ENCODE measurements at regions not wholly inside any gene's neighbourhood (a gene's known extent, or its start where the extent isn't known, plus 50 kb on each side); places are given as distances from the start of the nearest gene placed in this dataset.

DNA sequence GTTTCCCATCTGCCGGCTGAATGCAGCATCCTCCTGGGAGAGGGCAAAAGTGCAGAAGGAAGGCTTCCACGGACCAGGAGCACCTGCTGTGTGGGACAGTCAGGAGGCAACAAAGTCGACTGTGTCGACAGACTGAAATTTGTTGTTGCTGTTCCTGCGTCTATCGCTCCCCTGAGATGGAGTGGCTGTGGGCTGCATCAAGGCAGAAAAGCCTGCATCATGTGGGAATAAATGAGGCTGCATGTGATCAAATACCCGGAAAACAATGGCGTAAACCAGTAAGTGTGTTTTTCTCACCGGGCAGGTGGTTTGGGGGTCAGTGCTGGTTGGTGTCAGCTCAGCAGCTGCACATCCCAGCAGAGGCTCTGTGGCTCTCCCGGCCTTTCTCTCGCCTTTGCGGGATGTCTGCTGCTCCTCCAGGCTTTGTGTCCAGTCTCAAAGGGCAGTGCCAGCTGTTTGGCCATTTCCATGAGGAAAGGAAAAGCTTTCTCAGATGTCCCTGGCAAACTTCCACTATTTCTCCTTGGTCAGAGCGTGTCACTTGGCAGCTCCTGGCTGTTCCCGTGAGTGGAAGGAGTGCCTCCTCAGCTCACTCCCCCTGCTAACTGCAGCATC, 262.4 kb downstream of the NDUFA10 start:
- DNase-seq (ENCODE audit: low read depth): no peak

DNA sequence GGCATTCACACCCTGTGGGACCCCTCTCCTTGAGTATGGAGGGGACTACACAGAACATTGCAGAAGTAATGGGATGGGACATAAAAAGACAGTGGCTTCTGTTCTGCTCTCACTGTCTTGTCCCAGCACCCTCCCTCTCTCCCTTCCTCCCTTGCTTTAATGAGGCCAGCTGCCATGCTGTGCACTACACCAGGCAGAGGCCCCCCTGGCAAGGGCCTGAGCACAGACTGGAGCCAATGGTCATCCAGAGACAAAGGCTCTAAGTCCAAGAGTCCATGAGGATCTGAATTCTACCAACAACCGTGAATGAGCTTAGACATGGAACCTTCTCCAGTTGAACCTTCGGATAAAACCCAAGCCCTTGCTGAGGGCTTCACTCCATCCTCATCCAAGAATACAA, 263.0 kb downstream of the NDUFA10 start:
- DNase-seq (ENCODE audit: low read depth): no peak

DNA sequence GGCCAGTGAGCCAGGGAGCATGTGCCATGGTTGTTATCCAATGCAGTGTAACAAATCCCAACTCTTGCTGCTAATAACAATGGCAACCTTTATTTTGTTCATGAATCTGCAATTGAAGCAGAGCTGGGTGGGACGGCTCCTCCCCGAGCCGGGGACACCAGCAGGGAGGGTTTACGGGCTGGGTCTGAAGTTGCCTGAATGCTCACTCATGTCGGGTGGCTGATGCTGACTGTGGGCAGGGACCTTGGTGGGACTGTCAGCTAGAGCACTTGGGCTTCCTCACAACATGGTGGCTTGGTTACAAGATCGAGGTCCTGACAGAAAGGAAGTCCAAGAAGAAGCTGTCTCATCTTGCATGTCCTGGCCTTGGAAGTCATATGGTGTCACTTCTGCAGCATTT, 264.5 kb downstream of the NDUFA10 start:
- no peak for DNase-seq (ENCODE audit: low read depth)

DNA sequence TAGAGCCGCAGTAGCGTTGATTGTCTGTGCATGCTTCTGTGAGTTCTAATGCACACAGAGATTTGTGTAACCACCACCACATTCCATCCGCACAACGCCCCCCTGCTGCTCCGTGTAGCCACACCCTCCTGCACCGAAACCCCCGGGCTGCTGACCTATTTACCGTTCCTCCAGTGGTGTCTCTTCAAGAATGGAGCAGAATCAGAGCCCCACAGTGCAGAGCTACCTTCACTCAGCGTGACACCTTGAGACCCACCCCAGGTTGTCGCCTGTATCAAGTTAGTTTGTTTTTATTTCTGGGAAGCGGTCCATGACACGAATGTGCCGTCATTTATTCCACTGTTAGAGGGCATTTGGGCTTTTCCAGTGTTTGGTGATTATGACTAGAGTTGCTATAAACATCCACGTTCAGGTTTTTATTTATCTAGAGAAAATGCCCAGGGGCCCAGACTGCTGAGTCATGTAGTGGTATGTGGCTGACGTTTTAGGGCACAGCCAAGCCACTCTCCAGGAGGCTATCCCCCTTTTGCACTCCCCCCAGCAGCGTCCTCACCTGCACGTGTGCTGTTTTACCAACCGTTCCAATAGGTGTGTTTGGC, 266.8 kb downstream of the NDUFA10 start:
- DNase-seq (ENCODE audit: low read depth): no peak

DNA sequence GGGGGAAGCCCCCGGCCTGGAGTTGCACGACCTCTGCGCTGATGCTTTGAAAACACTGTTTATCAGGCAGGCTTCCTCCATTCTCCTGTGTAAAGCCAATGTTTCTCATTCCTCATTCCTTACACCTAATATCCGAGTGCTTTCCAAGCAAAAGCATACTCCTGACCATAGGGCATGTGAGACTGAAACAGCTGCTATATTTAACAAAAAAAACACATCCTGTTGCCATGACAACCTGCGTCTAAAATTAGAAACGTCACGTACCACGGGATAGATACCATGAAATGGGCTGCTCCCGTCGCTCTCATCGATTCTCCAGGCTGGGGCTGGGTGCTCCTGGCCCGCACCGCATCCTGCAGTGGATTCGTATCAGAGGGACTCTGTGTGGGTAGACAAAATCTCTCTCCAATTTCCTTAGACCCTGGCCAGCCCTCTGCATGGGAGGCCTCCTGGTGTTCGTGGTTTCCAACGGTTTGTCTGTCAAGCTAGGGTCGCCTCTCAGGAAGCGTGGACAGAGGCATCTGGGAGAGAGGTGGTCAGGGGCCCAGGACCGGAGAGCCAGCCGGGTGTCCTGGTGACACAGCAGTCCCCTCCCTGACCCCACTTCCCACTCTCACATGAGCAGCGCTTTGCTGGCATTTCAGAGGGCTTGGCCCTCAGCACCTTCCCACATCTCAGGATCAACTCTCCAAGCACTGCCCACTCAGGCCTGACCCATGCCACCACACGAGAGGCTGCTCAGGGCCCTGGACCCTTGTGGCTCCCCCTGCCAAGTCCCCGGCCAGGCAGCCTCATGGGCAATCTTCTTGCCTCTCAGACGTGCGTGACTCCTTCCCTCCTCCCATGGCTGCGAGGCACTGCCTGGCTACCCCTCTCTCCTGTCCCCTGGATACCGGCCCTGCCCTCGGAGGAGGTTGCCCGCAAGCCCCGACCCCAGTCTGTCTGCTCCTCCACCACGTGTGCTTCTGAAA, 268.1 kb downstream of the NDUFA10 start:
- no peak for DNase-seq (ENCODE audit: low read depth)

DNA sequence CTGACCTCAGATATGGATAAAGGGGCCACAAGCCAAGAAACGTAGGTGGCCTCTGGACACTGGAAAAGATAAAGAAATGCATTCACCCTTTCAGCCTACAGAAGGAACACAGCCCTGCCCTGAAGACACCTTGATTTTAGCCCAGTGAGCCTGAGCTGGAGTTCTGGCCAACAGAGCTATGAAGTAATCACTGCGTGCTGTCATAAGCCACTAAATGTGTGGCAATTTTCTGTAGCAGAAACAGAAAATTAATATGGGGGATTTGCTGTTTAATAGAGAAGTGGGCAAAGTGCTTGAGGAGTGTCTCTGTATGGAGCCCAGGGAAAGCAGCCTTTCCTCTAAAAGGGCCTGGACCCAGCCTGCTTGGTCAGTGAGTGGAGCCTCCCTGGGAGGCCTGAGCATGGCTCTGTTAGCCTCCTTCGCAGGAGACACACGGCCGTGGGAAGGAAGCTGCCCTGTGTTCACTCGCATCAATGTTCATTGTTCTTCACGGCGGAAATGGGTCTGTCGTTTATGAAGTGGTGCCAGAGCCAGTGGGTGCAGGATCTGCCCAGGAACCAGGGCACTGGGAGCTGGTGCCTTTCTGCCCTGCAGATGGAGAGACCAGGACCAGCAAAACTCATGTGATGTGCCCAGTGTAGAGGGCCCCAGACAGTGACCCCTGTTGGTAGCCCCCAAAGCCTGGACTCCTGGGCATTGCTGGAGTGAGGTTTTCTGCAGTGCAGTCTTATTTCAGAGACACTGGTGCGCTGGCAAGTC, 268.9 kb downstream of the NDUFA10 start:
- no peak for DNase-seq (ENCODE audit: low read depth)

DNA sequence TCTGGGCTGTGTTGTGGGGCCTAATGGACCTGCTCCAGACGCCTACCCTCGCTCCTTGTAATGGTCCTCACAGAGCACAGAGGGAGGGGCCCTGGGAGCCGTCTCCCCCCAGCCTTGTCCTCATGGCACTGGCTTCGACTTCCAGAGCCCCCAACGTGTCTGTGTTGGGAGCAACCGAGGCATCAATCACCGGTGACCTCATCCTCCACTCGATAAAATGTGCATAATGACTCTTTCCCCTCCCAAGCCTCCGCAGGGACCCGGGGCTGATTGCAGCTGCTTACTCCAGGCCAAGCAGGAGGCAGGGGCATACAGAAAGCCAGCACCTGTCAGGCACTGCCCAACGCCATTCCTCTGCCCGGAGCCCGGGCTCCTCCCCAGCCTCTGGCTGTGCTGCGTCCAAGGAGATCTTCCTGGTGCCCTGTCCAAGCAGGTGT, 271.7 kb downstream of the NDUFA10 start:
- DNase-seq (ENCODE audit: low read depth): no peak

DNA sequence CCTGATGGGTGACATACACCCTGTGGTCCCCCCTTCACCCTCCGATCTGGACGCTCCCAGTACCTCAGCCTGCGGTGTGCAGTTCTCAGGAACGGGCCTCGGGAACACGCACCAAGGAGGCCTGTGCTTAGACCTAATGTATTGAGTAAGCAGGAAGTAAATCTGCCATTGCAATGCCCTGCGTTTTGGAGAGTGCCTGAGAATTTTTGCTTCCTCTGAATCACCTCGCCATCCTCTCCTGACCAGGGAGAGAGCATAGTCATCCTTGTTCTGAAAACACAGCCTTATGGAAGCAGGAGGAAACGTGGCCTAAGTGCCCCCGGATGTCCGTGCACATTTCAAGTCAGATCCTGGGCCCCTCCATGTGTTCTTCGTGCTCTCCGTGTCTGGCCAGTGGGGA, 272.2 kb downstream of the NDUFA10 start:
- DNase-seq (ENCODE audit: low read depth): no peak

DNA sequence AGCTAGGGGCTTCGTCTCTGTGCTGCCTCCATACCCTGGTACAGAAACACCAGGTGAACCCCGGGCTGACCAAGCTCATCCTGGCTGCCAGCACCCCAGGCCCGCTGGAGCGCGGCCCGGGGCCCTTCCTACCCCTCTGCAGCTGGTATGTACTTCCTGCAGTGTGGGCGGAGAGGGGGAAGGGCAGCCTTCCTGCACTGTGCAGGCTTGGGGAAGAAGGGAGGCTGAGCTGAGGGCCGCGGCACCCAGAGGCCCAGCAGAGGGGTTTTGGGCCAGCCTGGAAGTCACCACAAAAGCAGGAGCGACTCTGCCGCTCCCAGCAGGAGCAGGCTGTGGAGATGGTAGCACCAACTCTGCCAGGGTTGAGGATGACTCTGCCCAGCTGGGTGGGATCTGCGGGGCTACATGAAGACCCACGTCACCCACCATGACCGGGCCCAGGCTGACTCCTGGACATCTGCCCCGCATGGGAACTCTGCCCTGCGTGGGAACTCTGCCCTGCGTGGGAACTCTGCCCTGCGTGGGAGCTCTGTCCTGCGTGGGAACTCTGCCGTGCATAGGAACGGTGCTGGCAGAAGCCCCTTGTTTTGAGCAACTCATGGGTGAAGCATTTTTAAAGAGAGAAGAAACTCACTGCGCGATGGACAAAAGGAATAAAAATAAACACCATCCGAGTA, 273.3 kb downstream of the NDUFA10 start:
- peak; percentile 24 for DNase-seq (ENCODE audit: low read depth)

DNA sequence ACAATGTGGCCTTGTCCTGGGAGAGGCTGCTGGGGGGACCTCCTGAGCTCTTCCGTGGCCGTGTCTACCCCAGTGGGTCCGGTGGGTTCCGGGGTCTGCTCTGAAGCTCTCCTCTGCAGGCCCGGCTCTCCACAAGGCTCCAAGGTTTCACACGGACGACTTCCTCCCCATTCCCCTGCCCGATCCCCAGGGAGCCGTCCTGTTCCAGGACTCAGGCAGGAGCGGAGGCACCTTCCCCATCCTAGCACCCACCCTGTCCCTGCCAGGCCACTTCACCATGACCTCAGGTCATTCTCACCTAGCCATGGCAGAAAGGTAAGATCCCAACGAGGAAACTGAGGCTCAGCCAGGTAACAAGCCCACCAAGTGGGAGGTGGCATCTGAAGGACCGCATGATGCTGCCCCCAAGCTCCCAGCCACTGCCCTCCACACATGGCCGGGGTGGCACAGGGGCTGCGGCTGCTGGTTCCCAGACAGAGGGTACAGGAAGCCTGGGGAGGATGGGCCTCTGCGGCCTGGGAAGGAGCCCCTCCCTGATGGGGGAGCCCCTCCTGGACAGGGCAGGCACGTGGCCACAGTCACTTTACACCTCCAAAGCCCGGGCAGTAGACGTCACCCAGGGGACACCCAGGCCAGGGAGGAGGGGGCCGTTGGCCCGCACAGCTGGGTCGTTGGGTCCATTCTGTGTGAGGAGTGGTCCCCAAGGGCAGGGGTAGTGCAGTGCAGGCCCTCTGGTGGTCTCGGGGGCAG, 274.0 kb downstream of the NDUFA10 start:
- DNase-seq (ENCODE audit: low read depth): no peak

DNA sequence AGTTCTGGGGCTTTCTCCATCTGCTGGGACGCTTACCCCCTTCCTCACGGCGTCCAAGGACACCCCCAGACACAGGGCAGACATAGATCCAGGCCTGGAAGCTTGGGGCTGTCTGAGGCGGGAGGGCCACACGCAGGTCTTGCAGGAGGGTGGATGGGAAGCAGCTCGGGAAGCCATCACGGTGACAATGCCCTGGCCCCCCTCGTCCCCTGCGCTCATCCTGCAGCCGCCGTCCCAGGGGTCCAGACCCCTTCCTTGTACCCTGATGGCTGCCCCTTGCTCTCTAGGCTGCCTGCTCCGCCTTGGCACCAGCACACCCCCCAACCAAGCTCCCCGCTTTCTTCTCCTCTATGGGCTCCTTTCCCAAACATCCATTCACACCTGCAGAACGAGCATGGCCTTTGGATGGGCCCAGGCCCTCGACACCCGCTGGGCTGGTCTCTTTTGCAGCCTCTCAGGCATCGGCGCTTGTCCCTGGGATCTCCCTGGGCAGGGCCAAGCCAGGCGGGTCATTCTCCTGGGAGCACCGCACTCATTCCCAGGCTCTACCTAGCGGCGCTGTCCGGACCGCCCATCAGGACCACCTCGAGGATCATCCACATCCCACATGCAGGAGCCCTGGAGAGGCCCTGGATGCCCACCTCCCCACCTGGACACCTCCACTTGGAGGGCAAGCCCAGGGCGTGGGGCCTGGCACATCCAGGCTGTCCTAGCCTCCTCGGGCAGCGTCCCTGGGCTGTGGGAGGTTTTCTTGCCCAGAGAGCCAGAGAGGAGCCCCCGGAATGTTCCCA, 274.9 kb downstream of the NDUFA10 start:
- no peak for DNase-seq (ENCODE audit: low read depth)

DNA sequence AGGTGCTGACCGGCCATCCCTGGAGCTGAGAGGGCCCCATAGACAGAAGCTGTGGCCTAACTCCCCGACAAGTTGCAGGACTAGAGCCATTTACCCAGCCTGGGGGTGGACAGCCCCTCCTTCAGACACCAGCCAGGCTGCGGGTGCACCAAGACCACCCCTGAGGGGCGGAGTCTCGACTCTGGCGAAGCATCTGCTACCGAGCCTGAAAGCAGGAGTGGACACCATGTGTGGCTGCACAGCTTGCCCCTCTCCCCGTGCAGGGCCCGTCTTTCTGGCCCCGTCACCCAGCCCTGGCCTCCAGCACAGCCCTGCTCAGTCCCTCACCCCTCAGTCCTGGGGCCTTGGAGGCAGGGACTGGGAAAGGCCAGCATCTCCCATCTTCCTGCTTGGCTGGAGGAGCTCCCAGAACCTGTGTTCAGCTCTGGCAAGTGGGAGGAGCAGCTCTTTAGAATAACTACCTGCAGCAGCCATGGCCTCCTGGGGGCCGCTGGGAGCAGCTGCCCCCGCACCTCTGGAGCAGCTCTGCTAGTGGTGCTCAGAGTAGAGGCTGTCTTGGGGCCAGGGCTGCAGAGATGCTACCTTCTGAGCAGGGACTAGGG, 275.8 kb downstream of the NDUFA10 start:
- DNase-seq (ENCODE audit: low read depth): no peak

DNA sequence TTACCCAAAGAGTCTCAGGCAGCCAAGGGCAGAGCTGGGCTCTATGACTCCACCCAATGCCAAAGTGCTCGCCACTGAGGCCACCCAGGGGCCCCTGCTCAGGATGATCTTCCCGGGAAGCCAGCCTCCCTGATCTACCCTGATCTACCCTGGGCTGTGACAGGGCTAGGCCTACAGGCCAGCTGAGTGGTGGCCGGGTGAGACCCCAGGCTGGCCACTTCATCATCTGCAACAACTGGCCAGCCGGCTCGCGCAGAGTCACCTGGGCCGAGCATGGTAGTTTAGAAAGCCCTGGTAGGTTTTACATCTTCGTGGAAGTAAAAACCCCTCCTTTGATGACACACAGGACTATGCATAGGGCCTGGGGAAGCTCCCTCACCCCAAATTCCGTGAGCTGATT, 276.3 kb downstream of the NDUFA10 start:
- no peak for DNase-seq (ENCODE audit: low read depth)

DNA sequence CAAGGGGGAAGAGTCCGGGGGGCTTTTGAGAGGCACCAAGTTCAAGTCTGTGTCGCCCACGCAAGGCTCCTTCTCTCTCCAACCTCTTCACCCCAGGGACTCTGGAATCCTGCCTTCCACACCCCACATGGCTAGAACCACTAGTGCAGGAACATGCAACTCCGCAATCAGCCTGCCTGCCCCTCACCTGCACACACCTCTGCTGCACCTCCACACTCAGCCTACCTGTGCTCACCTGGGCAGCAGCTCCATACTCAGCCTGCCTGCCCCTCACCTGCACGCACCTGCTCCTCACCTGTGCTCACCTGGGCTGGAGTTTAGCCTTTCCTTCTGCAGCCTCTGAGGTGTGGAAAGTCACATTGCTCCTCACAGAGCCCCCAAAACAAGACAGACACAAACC, 277.4 kb downstream of the NDUFA10 start:
- DNase-seq (ENCODE audit: low read depth): no peak

DNA sequence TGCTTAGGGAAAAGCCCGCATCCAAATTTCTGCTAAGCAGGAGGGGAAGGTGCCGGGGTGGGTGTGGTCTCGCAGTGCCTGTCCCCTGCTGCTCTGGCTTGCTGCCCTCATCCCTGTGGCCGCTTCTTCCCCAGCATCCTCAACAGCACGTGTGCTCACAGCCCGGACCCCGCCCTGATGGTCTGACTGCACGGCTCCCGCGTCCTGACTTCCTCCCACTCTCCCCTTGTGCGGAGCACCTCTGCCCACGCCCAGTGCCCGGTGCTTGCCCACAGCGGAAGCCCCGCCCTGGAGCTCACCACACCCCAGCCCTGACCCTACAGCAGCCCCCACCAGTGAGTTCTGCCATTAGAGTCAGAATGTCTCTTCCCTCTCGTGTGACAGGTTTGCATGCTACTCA, 277.9 kb downstream of the NDUFA10 start:
- DNase-seq (ENCODE audit: low read depth): no peak

DNA sequence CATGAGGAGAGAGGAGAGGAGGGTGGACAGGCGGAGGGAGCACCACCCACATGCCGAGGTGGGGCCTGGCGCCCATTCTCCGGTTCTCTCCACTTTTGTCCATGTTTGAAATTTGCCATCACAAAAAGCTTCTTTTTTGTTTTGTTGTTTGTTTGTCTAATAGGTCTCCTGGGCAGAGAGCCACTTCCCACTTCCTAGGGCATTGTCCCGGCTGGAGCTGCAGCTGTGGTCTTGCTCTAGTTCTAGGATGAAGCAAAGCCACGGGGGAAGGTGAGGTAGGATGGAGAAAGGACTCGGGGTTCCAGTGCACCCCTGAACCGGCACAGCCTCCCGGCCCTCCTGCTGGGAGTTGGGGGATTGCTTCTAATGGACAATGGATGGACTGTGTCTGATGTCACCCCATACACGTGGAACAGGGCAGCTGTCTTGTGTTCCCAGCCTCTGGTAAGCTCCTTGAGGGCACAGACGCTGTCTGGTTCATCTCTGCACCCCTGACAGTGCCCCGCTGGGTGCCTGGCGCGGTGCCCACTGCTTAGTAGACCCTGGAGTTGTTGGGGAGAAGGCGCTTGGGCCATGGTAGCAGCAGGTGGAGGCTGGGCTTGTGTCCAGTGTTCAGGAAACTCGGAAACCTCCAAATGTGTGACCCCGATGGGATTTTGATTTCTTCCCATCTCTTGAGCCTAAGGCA, 278.4 kb downstream of the NDUFA10 start:
- DNase-seq (ENCODE audit: low read depth): no peak

DNA sequence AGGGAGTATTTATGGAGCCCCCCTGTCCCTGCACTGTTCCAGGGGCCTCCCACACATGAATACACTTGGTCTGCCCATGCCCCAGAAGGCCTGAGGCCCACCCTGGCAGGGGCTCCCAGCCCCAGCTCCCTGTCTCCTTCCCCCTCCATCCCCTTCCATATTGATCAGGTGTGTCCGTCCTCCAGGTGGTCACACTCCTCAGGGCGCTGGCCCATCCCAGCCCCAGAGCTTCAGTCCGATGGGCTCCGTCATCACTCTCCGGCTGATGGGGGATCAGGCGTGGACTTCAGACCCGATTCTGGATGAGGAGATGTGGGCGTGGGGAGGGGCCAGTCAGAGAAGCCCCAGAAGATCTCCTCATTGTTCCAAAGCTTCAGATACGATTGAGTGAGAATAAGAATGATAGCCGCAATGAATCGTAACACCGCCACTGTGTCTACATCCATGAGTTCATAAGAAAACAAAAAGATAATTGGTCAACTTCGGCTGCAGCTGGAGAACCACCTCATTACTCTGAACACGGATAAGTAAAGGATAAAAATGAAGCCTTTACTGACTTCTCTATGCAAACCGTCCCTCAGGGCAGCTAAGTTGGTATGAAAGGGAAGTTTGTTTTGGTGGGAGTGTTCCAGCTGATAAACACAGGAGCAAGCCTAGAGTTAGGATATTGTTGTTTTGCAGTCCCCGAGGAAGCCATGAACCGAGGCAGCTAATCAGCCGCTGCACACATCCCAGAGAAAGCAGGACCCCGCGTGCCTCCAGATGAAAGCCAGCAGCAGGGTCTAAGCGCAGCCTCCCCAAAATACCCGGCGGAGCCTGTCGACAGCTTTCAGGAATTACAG, 279.5 kb downstream of the NDUFA10 start:
- DNase-seq (ENCODE audit: low read depth): no peak

DNA sequence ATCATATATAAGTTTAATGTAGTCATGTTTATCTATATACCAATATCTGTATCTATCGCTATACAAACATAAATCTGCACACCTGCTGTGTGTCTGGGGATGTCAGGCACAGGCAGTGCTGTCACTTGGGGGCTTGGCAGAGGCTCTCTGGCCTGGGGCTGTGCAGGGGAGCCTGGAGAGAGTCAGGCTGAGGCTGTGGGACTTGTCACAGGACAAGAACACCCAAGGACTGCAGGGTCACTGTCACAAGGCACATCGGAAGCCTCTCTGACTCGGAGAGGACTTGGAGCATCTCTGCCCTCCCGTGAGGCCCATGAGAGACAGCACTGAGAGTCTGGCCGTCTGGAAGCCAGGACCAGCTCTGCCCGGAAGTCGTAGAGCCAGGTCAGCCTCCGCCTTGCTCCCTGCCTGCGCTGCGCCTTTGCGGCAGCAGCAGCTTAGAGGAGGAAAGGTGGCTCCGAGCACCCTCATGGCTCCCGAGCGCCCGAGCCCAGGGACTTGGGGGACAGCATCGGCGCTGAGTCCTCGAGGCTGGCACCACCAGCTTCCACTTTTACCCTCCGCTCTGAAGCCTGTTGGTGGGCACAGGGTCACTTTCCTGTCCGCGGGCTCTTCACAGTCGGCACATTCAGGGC, 280.3 kb downstream of the NDUFA10 start:
- no peak for DNase-seq (ENCODE audit: low read depth)
